Panc1 (cell line): ENCODE measurements at regions not wholly inside any gene's neighbourhood (a gene's known extent, or its start where the extent isn't known, plus 50 kb on each side); places are given as distances from the start of the nearest gene placed in this dataset.

Experiments
- ATAC-seq: fragments of 200-7000 bp; cut with Tn5 transposase; 2 replicates; pipeline ENCODE4 v1.9.1; 2020; ENCODE audit warnings: mild to moderate bottlenecking, moderate library complexity
- BruUV-seq: library from RNA; stranded (reverse); fragments of 400-500 nt; replicated peaks from 2 replicates; lab custom pipeline; 2021; lab: Mats Ljungman, UMichigan
- CTCF ChIA-PET: fragments of 300-600 bp; sonication (Branson Sonifier 250); formaldehyde crosslinking; loops from one replicate; lab custom pipeline; 2022; ENCODE audit warnings: antibody characterized with exemption; lab: Charles Lee
- POLR2A ChIA-PET: fragments of 300-600 bp; sonication (Branson Sonifier 250); formaldehyde crosslinking; loops from one replicate; lab custom pipeline; 2022; ENCODE audit warnings: antibody characterized with exemption; lab: Charles Lee
- DNase-seq: peaks from one replicate; pipeline ENCODE4 v3.0.0-alpha.2; 2010; ENCODE audit warnings: low read depth, low spot score
- H3K27ac ChIP-seq: 2 replicates; pipeline ENCODE4 v1.5.1; 2011; ENCODE audit warnings: mild to moderate bottlenecking, low read length, inconsistent platforms
- H3K27me3 ChIP-seq: fragments of 200-500 bp; sonication (Bioruptor generic); 2 replicates; pipeline ENCODE4 v1.6.0; 2014; ENCODE audit warnings: low read length, inconsistent platforms; ENCODE audit not compliant: control insufficient read depth, insufficient read depth
- H3K36me3 ChIP-seq: fragments of 200-500 bp; sonication (Bioruptor generic); 2 replicates; pipeline ENCODE4 v1.5.1; 2014; ENCODE audit warnings: inconsistent platforms, mild to moderate bottlenecking, low read length, moderate library complexity; ENCODE audit not compliant: control insufficient read depth, insufficient read depth
- H3K4me1 ChIP-seq: 2 replicates; pipeline ENCODE4 v1.5.1; 2011; ENCODE audit warnings: inconsistent platforms, mild to moderate bottlenecking, low read length, moderate library complexity; ENCODE audit not compliant: control insufficient read depth, insufficient read depth
- H3K4me3 ChIP-seq, 2 experiments: 2 replicates each; pipeline ENCODE4 v1.5.1; 2011 to 2012; ENCODE audit warnings: low read depth in 2 of 2, low read length in 2 of 2, mild to moderate bottlenecking in 2 of 2, inconsistent platforms in 1 of 2, moderate library complexity in 1 of 2
- H3K9me3 ChIP-seq: fragments of 200-500 bp; sonication (Bioruptor generic); 2 replicates; pipeline ENCODE4 v1.5.1; 2014; ENCODE audit warnings: low read depth, mild to moderate bottlenecking, inconsistent platforms, low read length, moderate library complexity; ENCODE audit not compliant: control insufficient read depth, insufficient read depth
- CTCF ChIP-seq: fragments of 450-650 bp; IDR thresholded peaks from 2 replicates; pipeline ENCODE4 v1.5.1; 2017; ENCODE audit warnings: mild to moderate bottlenecking
- POLR2AphosphoS5 ChIP-seq: IDR thresholded peaks from 2 replicates; pipeline ENCODE4 v1.6.1; 2012; ENCODE audit warnings: mild to moderate bottlenecking, low read depth, low read length, moderate library complexity
- REST ChIP-seq, 2 experiments: IDR thresholded peaks; 2 replicates each; pipeline ENCODE4 v1.6.1; 2011 to 2012; ENCODE audit warnings: low read depth in 2 of 2, control low read depth in 1 of 2, low read length in 1 of 2, mild to moderate bottlenecking in 1 of 2, moderate library complexity in 1 of 2; ENCODE audit not compliant: insufficient read depth in 1 of 2
- SIN3A ChIP-seq: IDR thresholded peaks from 2 replicates; pipeline ENCODE4 v1.6.1; 2012; ENCODE audit warnings: low read depth, mild to moderate bottlenecking, low read length, moderate library complexity, borderline replicate concordance; ENCODE audit not compliant: insufficient read depth
- TCF7L2 ChIP-seq: IDR thresholded peaks from 2 replicates; pipeline ENCODE4 v1.6.1; 2011; ENCODE audit warnings: mild to moderate bottlenecking, low read depth, low read length, inconsistent platforms
- in situ Hi-C: cut with HindIII; loops from 2 replicates; pipeline ENCODE4 v1.10.0; 2016; ENCODE audit warnings: low sequenced_read_pairs, low pct_unique_long_range_greater_than_20kb
- intact Hi-C: fragments of 100-400 bp; cut with micrococcal nuclease; formaldehyde crosslinking; loops from one replicate; pipeline ENCODE4 v1.10.0; 2022; ENCODE audit not compliant: unreplicated experiment

- no peaks in the 10 kb centered on the region for H3K4me1 ChIP-seq
- H3K36me3 ChIP-seq: no peaks in the 10 kb centered on the region
- POLR2A ChIA-PET: interaction anchor here (0.6 kb wide), 1 partner anchor 36 kb away, joined by 4 read pairs; no protein-coding TSS in a partner anchor
- no peak for TF ChIP-seq POLR2AphosphoS5
- TF ChIP-seq TCF7L2: no peak
- no peak for TF ChIP-seq SIN3A
- no peak for TF ChIP-seq REST (IDR thresholded peaks at IDR 0.05; ENCODE audit: insufficient read depth in 1 of 2, low read depth in 2 of 2, low read length in 1 of 2)
- DNase-seq (no peak), ATAC-seq (no peak)
- no peaks in the 10 kb centered on the region; the same call in 1 of the 2 replicates for H3K27me3 ChIP-seq
- intact Hi-C loops: no loop called here
- H3K27ac ChIP-seq: no peak overlapping the region
- CTCF ChIA-PET: no interaction called here
- in situ Hi-C loops: no loop called here
- BruUV-seq: no TSS peak
- no peaks in the 10 kb centered on the region for H3K9me3 ChIP-seq
- H3K4me3 ChIP-seq: no peak overlapping the region
Measured at GRCh38 chr9:99322299-99322698, 100.2 kb downstream of the SEC61B start.

GRCh38 chr9:99326112-99326916 lies 104.2 kb downstream of the SEC61B start:
- CTCF ChIA-PET: no interaction called here

More at GRCh38 chr9:99326112-99326916, 104.2 kb downstream of the SEC61B start:
- H3K27me3 ChIP-seq: no peaks in the 10 kb centered on the region; the same call in 1 of the 2 replicates
- H3K36me3 ChIP-seq: no peaks in the 10 kb centered on the region
- in situ Hi-C loops (no loop called here), intact Hi-C loops (no loop called here)
- no peak for ATAC-seq
- POLR2A ChIA-PET: no interaction called here
- no peaks in the 10 kb centered on the region for H3K9me3 ChIP-seq
- BruUV-seq: no TSS peak
- TF ChIP-seq CTCF (no peak), POLR2AphosphoS5 (no peak), REST (IDR thresholded peaks at IDR 0.05; ENCODE audit: insufficient read depth in 1 of 2, low read depth in 2 of 2, low read length in 1 of 2) (no peak), SIN3A (no peak), TCF7L2 (no peak)
- no peaks in the 10 kb centered on the region for H3K4me1 ChIP-seq
- no peak for DNase-seq
- no peak overlapping the region for H3K27ac ChIP-seq
- no peak overlapping the region for H3K4me3 ChIP-seq
